ENCODE measurements at regions not wholly inside any gene's neighbourhood (a gene's known extent, or its start where the extent isn't known, plus 50 kb on each side); places are given as distances from the start of the nearest gene placed in this dataset.

GRCh38 chr14:58737511-58737910 is 99.7 kb downstream of the DACT1 start:
- TF ChIP-seq POLR2A (IDR thresholded peaks at IDR 0.05) (no peak), CTCF (IDR thresholded peaks at IDR 0.05) (no peak)
